HEK293 (cell line): ENCODE measurements at regions not wholly inside any gene's neighbourhood (a gene's known extent, or its start where the extent isn't known, plus 50 kb on each side); places are given as distances from the start of the nearest gene placed in this dataset.

Source experiments
- CTCF ChIA-PET: fragments of 350-600 bp; formaldehyde crosslinking; extraction: SDS; loops from one replicate; lab custom pipeline; 2021; ENCODE audit warnings: antibody characterized with exemption; lab: Yijun Ruan, JAX
- POLR2A ChIA-PET: fragments of 300-600 bp; formaldehyde crosslinking; extraction: SDS; loops from one replicate; lab custom pipeline; 2020; ENCODE audit warnings: antibody characterized with exemption, inconsistent platforms; lab: Yijun Ruan, JAX
- H3K27ac ChIP-seq: fragments of 200-500 bp; sonication (Bioruptor generic); 2 replicates; pipeline ENCODE4 v1.5.1; 2014; ENCODE audit warnings: low read depth, low read length, control low read depth, inconsistent platforms; ENCODE audit errors: extremely low read depth
- H3K36me3 ChIP-seq, 2 experiments: fragments of 200-500 bp in 1 of 2; sonication (Bioruptor generic) in 1 of 2; 1 replicate in 1 of 2; 2 replicates in 1 of 2; pipeline ENCODE4 v1.5.1; 2014 to 2017; ENCODE audit warnings: inconsistent platforms in 2 of 2, low read length in 2 of 2; ENCODE audit not compliant: control insufficient read depth in 2 of 2, insufficient read depth in 1 of 2
- H3K4me1 ChIP-seq: fragments of 200-500 bp; sonication (Bioruptor generic); 2 replicates; pipeline ENCODE4 v1.5.1; 2014; ENCODE audit warnings: mild to moderate bottlenecking, low read length, inconsistent platforms; ENCODE audit not compliant: control insufficient read depth, insufficient read depth
- H3K4me3 ChIP-seq: 2 replicates; pipeline ENCODE4 v1.5.1; 2011; ENCODE audit warnings: low read depth, mild to moderate bottlenecking, control low read depth, low read length, moderate library complexity
- H3K9me3 ChIP-seq: fragments of 200-500 bp; sonication (Bioruptor generic); 2 replicates; pipeline ENCODE4 v1.5.1; 2014; ENCODE audit warnings: low read depth, low read length, inconsistent platforms; ENCODE audit not compliant: control insufficient read depth, insufficient read depth
- HOXD13 ChIP-seq: sonication (generic); formaldehyde crosslinking; IDR thresholded peaks from 2 replicates; pipeline ENCODE4 v1.8.0; 2022; ENCODE audit warnings: missing genetic modification reagents, borderline replicate concordance
- KLF7 ChIP-seq: fragments of 450-650 bp; formaldehyde crosslinking; IDR thresholded peaks from 2 replicates; pipeline ENCODE4 v1.5.1; 2016; ENCODE audit warnings: missing biosample characterization, missing genetic modification characterization, borderline replicate concordance
- KLF8 ChIP-seq: fragments of 450-650 bp; formaldehyde crosslinking; IDR thresholded peaks from 2 replicates; pipeline ENCODE4 v1.5.1; 2016; ENCODE audit warnings: missing biosample characterization, missing genetic modification characterization
- MYNN ChIP-seq: fragments of 450-650 bp; formaldehyde crosslinking; IDR thresholded peaks from 2 replicates; pipeline ENCODE4 v1.5.1; 2016; ENCODE audit warnings: missing biosample characterization, missing genetic modification characterization, borderline replicate concordance
- MZF1 ChIP-seq: fragments of 450-650 bp; formaldehyde crosslinking; IDR thresholded peaks from 2 replicates; pipeline ENCODE4 v1.5.1; 2017; ENCODE audit warnings: missing biosample characterization, missing genetic modification characterization, borderline replicate concordance
- YY2 ChIP-seq: fragments of 450-650 bp; formaldehyde crosslinking; IDR thresholded peaks from 2 replicates; pipeline ENCODE4 v1.5.1; 2016; ENCODE audit warnings: missing biosample characterization, missing genetic modification characterization
- ZBTB21 ChIP-seq: fragments of 450-650 bp; formaldehyde crosslinking; IDR thresholded peaks from 2 replicates; pipeline ENCODE4 v1.5.1; 2017; ENCODE audit warnings: missing biosample characterization, missing genetic modification characterization
- ZBTB48 ChIP-seq: fragments of 450-650 bp; formaldehyde crosslinking; IDR thresholded peaks from 2 replicates; pipeline ENCODE4 v1.5.1; 2016; ENCODE audit warnings: missing biosample characterization, missing genetic modification characterization
- ZNF157 ChIP-seq: fragments of 450-650 bp; formaldehyde crosslinking; IDR thresholded peaks from 2 replicates; pipeline ENCODE4 v1.5.1; 2016; ENCODE audit warnings: missing biosample characterization, missing genetic modification characterization
- ZNF202 ChIP-seq: fragments of 450-650 bp; formaldehyde crosslinking; IDR thresholded peaks from 2 replicates; pipeline ENCODE4 v1.5.1; 2016; ENCODE audit warnings: missing biosample characterization, missing genetic modification characterization, borderline replicate concordance
- ZNF211 ChIP-seq: fragments of 450-650 bp; formaldehyde crosslinking; IDR thresholded peaks from 2 replicates; pipeline ENCODE4 v1.5.1; 2016; ENCODE audit warnings: low read depth, missing biosample characterization, missing genetic modification characterization
- ZNF391 ChIP-seq: fragments of 450-650 bp; formaldehyde crosslinking; IDR thresholded peaks from 2 replicates; pipeline ENCODE4 v1.5.1; 2016; ENCODE audit warnings: low read depth, missing biosample characterization, missing genetic modification characterization, borderline replicate concordance
- ZNF416 ChIP-seq: fragments of 450-650 bp; formaldehyde crosslinking; IDR thresholded peaks from 2 replicates; pipeline ENCODE4 v1.5.1; 2016; ENCODE audit warnings: missing biosample characterization, missing genetic modification characterization
- ZNF473 ChIP-seq: fragments of 450-650 bp; formaldehyde crosslinking; IDR thresholded peaks from 2 replicates; pipeline ENCODE4 v1.5.1; 2017; ENCODE audit warnings: missing biosample characterization, missing genetic modification characterization
- ZNF48 ChIP-seq: fragments of 450-650 bp; formaldehyde crosslinking; IDR thresholded peaks from 2 replicates; pipeline ENCODE4 v1.5.1; 2016; ENCODE audit warnings: missing biosample characterization, missing genetic modification characterization
- ZNF670 ChIP-seq: fragments of 450-650 bp; formaldehyde crosslinking; IDR thresholded peaks from 2 replicates; pipeline ENCODE4 v1.5.1; 2016; ENCODE audit warnings: missing biosample characterization, missing genetic modification characterization, low read depth
- ZNF747 ChIP-seq: fragments of 450-650 bp; formaldehyde crosslinking; IDR thresholded peaks from 2 replicates; pipeline ENCODE4 v1.5.1; 2016; ENCODE audit warnings: missing biosample characterization, missing genetic modification characterization
- ZXDB ChIP-seq: fragments of 450-650 bp; formaldehyde crosslinking; IDR thresholded peaks from 2 replicates; pipeline ENCODE4 v1.5.1; 2016; ENCODE audit warnings: missing biosample characterization, missing genetic modification characterization
- TF ChIP-seq, protein P1 (sequence below): fragments of 450-650 bp; formaldehyde crosslinking; IDR thresholded peaks from 2 replicates; pipeline ENCODE4 v1.5.1; 2017; ENCODE audit warnings: missing biosample characterization, missing genetic modification characterization
- TF ChIP-seq, protein P2 (sequence below): fragments of 450-650 bp; formaldehyde crosslinking; IDR thresholded peaks from 2 replicates; pipeline ENCODE4 v1.5.1; 2016; ENCODE audit warnings: missing biosample characterization, missing genetic modification characterization
- TF ChIP-seq, protein P3 (sequence below): fragments of 450-650 bp; formaldehyde crosslinking; IDR thresholded peaks from 2 replicates; pipeline ENCODE4 v1.5.1; 2017; ENCODE audit warnings: missing biosample characterization, missing genetic modification characterization
- TF ChIP-seq, protein P4 (sequence below): fragments of 450-650 bp; formaldehyde crosslinking; IDR thresholded peaks from 2 replicates; pipeline ENCODE4 v1.5.1; 2016; ENCODE audit warnings: missing biosample characterization, missing genetic modification characterization
- TF ChIP-seq, protein P5 (sequence below): fragments of 450-650 bp; formaldehyde crosslinking; IDR thresholded peaks from 2 replicates; pipeline ENCODE4 v1.5.1; 2016; ENCODE audit warnings: missing biosample characterization, missing genetic modification characterization

DNA sequence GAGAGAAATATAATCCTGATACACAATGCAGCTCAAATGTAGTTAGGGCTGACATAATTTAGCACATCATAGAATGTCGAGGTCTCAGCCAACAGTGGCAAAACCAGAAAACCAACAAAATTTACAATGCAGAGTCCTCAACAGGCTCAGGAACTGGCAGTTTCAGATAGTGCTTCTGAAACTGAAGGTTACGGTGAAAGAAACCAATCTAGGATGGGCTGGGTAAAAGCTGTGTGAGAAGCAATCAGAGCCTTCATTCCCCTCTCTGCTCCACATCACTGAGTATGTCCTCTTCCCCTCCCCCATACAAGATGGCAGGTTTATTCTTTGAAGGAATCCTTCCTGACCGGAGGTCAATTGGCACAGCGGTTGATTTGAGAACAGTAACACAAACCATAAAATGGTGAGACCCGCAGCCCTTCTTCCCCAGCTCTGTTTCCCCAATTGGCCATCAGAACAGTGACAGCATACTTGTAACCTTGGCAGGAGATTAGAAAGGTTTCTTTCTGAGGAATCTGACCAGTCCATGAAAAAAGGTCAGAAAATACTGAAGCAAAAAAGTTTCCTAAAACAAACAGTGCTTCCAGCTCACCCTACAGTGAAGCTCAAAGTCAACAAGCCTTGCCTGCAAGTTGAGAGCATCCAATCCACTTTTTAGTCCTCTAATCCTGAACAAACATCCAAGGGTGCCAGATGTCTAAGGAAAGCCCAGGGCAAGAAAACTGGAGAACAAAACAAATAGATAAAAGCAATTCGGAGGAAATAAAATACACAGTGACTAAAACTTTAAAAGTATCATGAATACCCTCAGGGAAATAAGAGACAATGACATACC, 53.9 kb upstream of the IL6 start:
- CTCF ChIA-PET = interaction anchor here (0.7 to 1.7 kb wide), 4 partner anchors 12 to 382 kb away, joined by 3 to 8 read pairs (median 4); no protein-coding TSS in a partner anchor
- Histone ChIP-seq H3K4me3 (no peak overlapping the region), H3K36me3 (no peaks in the 10 kb centered on the region), H3K4me1 (peaks cover 9% of the 10 kb centered on the region), H3K27ac (peak overlapping the region; percentile 68), H3K9me3 (no peaks in the 10 kb centered on the region)
- POLR2A ChIA-PET = interaction anchor here (0.5 kb wide), 1 partner anchor 27 kb away, joined by 3 read pairs; no protein-coding TSS in a partner anchor
- TF ChIP-seq ZNF670 (tag by site-specific recombination) (no peak), KLF7 (no peak), ZNF202 (tag by site-specific recombination) (no peak), ZNF157 (tag by site-specific recombination) (no peak), ZNF416 (tag by site-specific recombination) (no peak), ZXDB (peak; percentile 43; the same call in 1 of the 2 replicates)
- TF ChIP-seq, protein P1, sequence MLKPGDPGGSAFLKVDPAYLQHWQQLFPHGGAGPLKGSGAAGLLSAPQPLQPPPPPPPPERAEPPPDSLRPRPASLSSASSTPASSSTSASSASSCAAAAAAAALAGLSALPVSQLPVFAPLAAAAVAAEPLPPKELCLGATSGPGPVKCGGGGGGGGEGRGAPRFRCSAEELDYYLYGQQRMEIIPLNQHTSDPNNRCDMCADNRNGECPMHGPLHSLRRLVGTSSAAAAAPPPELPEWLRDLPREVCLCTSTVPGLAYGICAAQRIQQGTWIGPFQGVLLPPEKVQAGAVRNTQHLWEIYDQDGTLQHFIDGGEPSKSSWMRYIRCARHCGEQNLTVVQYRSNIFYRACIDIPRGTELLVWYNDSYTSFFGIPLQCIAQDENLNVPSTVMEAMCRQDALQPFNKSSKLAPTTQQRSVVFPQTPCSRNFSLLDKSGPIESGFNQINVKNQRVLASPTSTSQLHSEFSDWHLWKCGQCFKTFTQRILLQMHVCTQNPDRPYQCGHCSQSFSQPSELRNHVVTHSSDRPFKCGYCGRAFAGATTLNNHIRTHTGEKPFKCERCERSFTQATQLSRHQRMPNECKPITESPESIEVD = peak; percentile 32; the same call in 1 of the 2 replicates
- TF ChIP-seq, protein P2, sequence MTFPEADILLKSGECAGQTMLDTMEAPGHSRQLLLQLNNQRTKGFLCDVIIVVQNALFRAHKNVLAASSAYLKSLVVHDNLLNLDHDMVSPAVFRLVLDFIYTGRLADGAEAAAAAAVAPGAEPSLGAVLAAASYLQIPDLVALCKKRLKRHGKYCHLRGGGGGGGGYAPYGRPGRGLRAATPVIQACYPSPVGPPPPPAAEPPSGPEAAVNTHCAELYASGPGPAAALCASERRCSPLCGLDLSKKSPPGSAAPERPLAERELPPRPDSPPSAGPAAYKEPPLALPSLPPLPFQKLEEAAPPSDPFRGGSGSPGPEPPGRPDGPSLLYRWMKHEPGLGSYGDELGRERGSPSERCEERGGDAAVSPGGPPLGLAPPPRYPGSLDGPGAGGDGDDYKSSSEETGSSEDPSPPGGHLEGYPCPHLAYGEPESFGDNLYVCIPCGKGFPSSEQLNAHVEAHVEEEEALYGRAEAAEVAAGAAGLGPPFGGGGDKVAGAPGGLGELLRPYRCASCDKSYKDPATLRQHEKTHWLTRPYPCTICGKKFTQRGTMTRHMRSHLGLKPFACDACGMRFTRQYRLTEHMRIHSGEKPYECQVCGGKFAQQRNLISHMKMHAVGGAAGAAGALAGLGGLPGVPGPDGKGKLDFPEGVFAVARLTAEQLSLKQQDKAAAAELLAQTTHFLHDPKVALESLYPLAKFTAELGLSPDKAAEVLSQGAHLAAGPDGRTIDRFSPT (tag by site-specific recombination) = no peak
- TF ChIP-seq, protein P3, sequence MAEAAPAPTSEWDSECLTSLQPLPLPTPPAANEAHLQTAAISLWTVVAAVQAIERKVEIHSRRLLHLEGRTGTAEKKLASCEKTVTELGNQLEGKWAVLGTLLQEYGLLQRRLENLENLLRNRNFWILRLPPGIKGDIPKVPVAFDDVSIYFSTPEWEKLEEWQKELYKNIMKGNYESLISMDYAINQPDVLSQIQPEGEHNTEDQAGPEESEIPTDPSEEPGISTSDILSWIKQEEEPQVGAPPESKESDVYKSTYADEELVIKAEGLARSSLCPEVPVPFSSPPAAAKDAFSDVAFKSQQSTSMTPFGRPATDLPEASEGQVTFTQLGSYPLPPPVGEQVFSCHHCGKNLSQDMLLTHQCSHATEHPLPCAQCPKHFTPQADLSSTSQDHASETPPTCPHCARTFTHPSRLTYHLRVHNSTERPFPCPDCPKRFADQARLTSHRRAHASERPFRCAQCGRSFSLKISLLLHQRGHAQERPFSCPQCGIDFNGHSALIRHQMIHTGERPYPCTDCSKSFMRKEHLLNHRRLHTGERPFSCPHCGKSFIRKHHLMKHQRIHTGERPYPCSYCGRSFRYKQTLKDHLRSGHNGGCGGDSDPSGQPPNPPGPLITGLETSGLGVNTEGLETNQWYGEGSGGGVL (tag by site-specific recombination) = no peak

DNA sequence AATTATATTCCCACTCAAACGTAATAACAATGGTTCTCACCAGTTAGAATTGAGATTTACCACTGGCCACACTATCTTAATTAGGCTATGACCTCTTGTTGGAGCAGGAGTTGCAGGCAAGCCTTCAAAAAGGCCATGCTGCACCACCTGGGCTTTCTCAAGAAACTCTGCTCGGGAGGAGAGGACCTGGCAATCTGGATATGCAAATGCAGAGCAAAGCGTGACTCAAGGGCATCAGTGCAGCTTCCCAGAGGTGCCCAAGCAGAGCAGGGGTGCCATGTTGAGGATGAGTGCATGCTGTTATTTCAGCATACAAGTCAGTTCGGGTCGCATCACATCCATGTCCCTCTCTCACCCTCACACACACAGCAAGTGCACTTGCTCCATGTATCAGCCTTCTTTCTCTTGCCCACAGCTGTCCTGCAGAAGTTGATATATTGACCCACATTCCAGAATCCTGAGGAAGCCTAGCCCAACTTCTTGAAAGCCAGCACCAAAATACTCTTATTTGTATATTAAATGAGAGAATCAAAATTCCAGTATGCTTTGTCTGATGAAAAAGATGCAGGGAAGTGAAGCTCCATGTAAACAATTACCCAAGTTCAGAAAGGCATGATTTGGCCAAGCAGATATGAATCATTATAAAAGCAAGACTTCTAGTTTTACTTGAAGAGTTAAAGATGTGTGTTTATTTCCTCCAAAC, 55.7 kb upstream of the IL6 start:
- Histone ChIP-seq H3K4me1 (peaks cover 9% of the 10 kb centered on the region), H3K9me3 (no peaks in the 10 kb centered on the region), H3K4me3 (no peak overlapping the region), H3K36me3 (no peaks in the 10 kb centered on the region), H3K27ac (no peak overlapping the region)
- POLR2A ChIA-PET = no interaction called here
- TF ChIP-seq HOXD13 (CRISPR knock-in tag) = no peak
- no peak for TF ChIP-seq ZBTB48 (tag by site-specific recombination)
- TF ChIP-seq, protein P4, sequence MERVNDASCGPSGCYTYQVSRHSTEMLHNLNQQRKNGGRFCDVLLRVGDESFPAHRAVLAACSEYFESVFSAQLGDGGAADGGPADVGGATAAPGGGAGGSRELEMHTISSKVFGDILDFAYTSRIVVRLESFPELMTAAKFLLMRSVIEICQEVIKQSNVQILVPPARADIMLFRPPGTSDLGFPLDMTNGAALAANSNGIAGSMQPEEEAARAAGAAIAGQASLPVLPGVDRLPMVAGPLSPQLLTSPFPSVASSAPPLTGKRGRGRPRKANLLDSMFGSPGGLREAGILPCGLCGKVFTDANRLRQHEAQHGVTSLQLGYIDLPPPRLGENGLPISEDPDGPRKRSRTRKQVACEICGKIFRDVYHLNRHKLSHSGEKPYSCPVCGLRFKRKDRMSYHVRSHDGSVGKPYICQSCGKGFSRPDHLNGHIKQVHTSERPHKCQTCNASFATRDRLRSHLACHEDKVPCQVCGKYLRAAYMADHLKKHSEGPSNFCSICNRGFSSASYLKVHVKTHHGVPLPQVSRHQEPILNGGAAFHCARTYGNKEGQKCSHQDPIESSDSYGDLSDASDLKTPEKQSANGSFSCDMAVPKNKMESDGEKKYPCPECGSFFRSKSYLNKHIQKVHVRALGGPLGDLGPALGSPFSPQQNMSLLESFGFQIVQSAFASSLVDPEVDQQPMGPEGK (tag by site-specific recombination) = no peak
- no peak for TF ChIP-seq ZNF48 (tag by site-specific recombination)
- no peak for TF ChIP-seq ZNF473 (tag by site-specific recombination)
- TF ChIP-seq YY2 (tag by site-specific recombination) = no peak
- no peak for TF ChIP-seq MZF1
- TF ChIP-seq, protein P5, sequence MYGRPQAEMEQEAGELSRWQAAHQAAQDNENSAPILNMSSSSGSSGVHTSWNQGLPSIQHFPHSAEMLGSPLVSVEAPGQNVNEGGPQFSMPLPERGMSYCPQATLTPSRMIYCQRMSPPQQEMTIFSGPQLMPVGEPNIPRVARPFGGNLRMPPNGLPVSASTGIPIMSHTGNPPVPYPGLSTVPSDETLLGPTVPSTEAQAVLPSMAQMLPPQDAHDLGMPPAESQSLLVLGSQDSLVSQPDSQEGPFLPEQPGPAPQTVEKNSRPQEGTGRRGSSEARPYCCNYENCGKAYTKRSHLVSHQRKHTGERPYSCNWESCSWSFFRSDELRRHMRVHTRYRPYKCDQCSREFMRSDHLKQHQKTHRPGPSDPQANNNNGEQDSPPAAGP = no peak
- no peak for TF ChIP-seq KLF8 (tag by site-specific recombination)
- TF ChIP-seq ZNF747 (tag by site-specific recombination) = no peak
- TF ChIP-seq ZNF211 (tag by site-specific recombination) = no peak
- TF ChIP-seq ZBTB21 = no peak
- TF ChIP-seq MYNN = no peak
- no peak for TF ChIP-seq ZNF391 (tag by site-specific recombination)
- CTCF ChIA-PET = interaction anchor here (2.4 kb wide), 1 partner anchor 57 kb away, joined by 10 read pairs; no protein-coding TSS in a partner anchor
